ENCODE measurements at regions not wholly inside any gene's neighbourhood (a gene's known extent, or its start where the extent isn't known, plus 50 kb on each side); places are given as distances from the start of the nearest gene placed in this dataset.
"Not testable (repeated sequence)": the region's sequence is repeated elsewhere in the genome, so short reads cannot be mapped to it uniquely, and the experiment has no call there.

- DNase-seq (ENCODE audit: low read depth) = no peak
These were observed 721.0 kb downstream of the PLCL1 start for GRCh38 chr2:198525211-198525969.

GRCh38 chr2:198523710-198524109 lies 719.3 kb downstream of the PLCL1 start:
- no peak for DNase-seq (ENCODE audit: low read depth)

- no peak for DNase-seq (ENCODE audit: low read depth)
These were observed 714.5 kb downstream of the PLCL1 start for GRCh38 chr2:198518935-198519334.

- DNase-seq (ENCODE audit: low read depth) = no peak
These were observed 713.6 kb downstream of the PLCL1 start for GRCh38 chr2:198517976-198518375.

- not testable (repeated sequence) for DNase-seq (ENCODE audit: low read depth)
These were observed 704.2 kb downstream of the PLCL1 start for GRCh38 chr2:198508610-198509009.

GRCh38 chr2:198499539-198499938 lies 695.1 kb downstream of the PLCL1 start:
- DNase-seq (ENCODE audit: low read depth) = peak; percentile 81

GRCh38 chr2:198498516-198498915 lies 694.1 kb downstream of the PLCL1 start:
- no peak for DNase-seq (ENCODE audit: low read depth)

GRCh38 chr2:198498048-198498447 lies 693.7 kb downstream of the PLCL1 start:
- no peak for DNase-seq (ENCODE audit: low read depth)

GRCh38 chr2:198494931-198495330 lies 690.5 kb downstream of the PLCL1 start:
- no peak for DNase-seq (ENCODE audit: low read depth)

GRCh38 chr2:198490748-198491147 lies 686.4 kb downstream of the PLCL1 start:
- DNase-seq (ENCODE audit: low read depth) = no peak

GRCh38 chr2:198488964-198489363 lies 684.6 kb downstream of the PLCL1 start:
- DNase-seq (ENCODE audit: low read depth) = no peak

GRCh38 chr2:198483051-198483450 lies 678.7 kb downstream of the PLCL1 start:
- DNase-seq (ENCODE audit: low read depth) = peak; percentile 13

- peak; percentile 19 for DNase-seq (ENCODE audit: low read depth)
These were observed 674.7 kb downstream of the PLCL1 start for GRCh38 chr2:198479065-198479464.

- no peak for DNase-seq (ENCODE audit: low read depth)
These were observed 674.0 kb downstream of the PLCL1 start for GRCh38 chr2:198478361-198478760.

- DNase-seq (ENCODE audit: low read depth) = no peak
These were observed 671.6 kb downstream of the PLCL1 start for GRCh38 chr2:198476007-198476406.

- no peak for DNase-seq (ENCODE audit: low read depth)
These were observed 666.9 kb downstream of the PLCL1 start for GRCh38 chr2:198471291-198471690.

- DNase-seq (ENCODE audit: low read depth) = no peak
These were observed 663.7 kb downstream of the PLCL1 start for GRCh38 chr2:198468136-198468535.

GRCh38 chr2:198465970-198466369 lies 661.6 kb downstream of the PLCL1 start:
- no peak for DNase-seq (ENCODE audit: low read depth)

GRCh38 chr2:198456418-198456817 lies 652.0 kb downstream of the PLCL1 start:
- DNase-seq (ENCODE audit: low read depth) = no peak

- DNase-seq (ENCODE audit: low read depth) = no peak
These were observed 649.5 kb downstream of the PLCL1 start for GRCh38 chr2:198453866-198454265.

GRCh38 chr2:198452327-198452726 lies 647.9 kb downstream of the PLCL1 start:
- no peak for DNase-seq (ENCODE audit: low read depth)

GRCh38 chr2:198448789-198449188 lies 644.4 kb downstream of the PLCL1 start:
- no peak for DNase-seq (ENCODE audit: low read depth)

- DNase-seq (ENCODE audit: low read depth) = no peak
These were observed 640.5 kb downstream of the PLCL1 start for GRCh38 chr2:198444800-198445287.

GRCh38 chr2:198441901-198442300 lies 637.5 kb downstream of the PLCL1 start:
- no peak for DNase-seq (ENCODE audit: low read depth)
